ENCODE measurements at regions not wholly inside any gene's neighbourhood (a gene's known extent, or its start where the extent isn't known, plus 50 kb on each side); places are given as distances from the start of the nearest gene placed in this dataset.

GRCh38 chr1:193846411-193846810 lies 660.0 kb upstream of the B3GALT2 start:
- TF ChIP-seq CTCF (conservative IDR thresholded peaks at IDR 0.05; ENCODE audit: low read length) (no peak), EZH2phosphoT487 (IDR thresholded peaks at IDR 0.05; ENCODE audit: borderline replicate concordance) (no peak)

Measured in Loucy (cell line).